DND-41 (cell line): ENCODE measurements at regions not wholly inside any gene's neighbourhood (a gene's known extent, or its start where the extent isn't known, plus 50 kb on each side); places are given as distances from the start of the nearest gene placed in this dataset.

Experiments
- ATAC-seq: fragments of 200-7000 bp; cut with Tn5 transposase; 3 replicates; pipeline ENCODE4 v1.9.1; 2021; ENCODE audit warnings: low read depth; ENCODE audit not compliant: insufficient read depth
- DNase-seq: peaks from one replicate; pipeline ENCODE4 v3.0.0-alpha.2; 2020
- H2AFZ ChIP-seq: 2 replicates; pipeline ENCODE4 v1.6.0; 2012; ENCODE audit warnings: low read depth, low read length
- H3K27ac ChIP-seq: 2 replicates; pipeline ENCODE4 v1.5.1; 2012; ENCODE audit warnings: low read length, inconsistent platforms
- H3K27me3 ChIP-seq: fragments of 200-600 bp; sonication (generic); 2 replicates; pipeline ENCODE4 v1.6.0; 2012; ENCODE audit warnings: low read length, mild to moderate bottlenecking, inconsistent platforms; ENCODE audit not compliant: insufficient read depth, poor library complexity
- H3K36me3 ChIP-seq: 2 replicates; pipeline ENCODE4 v1.5.1; 2012; ENCODE audit warnings: low read length, inconsistent platforms; ENCODE audit not compliant: insufficient read depth
- H3K4me1 ChIP-seq: 2 replicates; pipeline ENCODE4 v1.5.1; 2012; ENCODE audit warnings: mild to moderate bottlenecking, low read length; ENCODE audit not compliant: insufficient read depth
- H3K4me2 ChIP-seq: 2 replicates; pipeline ENCODE4 v1.6.0; 2012; ENCODE audit warnings: mild to moderate bottlenecking, moderate library complexity, low read length, inconsistent platforms; ENCODE audit not compliant: insufficient read depth
- H3K4me3 ChIP-seq, 2 experiments: fragments of 200-600 bp in 1 of 2; shearing (Covaris generic) in 1 of 2; 2 replicates each; pipeline ENCODE4 v1.5.1; 2012 to 2016; ENCODE audit warnings: inconsistent platforms in 2 of 2, low read length in 2 of 2, mild to moderate bottlenecking in 2 of 2, low read depth in 1 of 2, moderate library complexity in 1 of 2
- H3K79me2 ChIP-seq: 2 replicates; pipeline ENCODE4 v1.6.0; 2012; ENCODE audit warnings: low read length, inconsistent platforms; ENCODE audit not compliant: insufficient read depth
- H3K9ac ChIP-seq: 2 replicates; pipeline ENCODE4 v1.6.0; 2012; ENCODE audit warnings: low read depth, mild to moderate bottlenecking, inconsistent platforms, low read length, moderate library complexity
- H3K9me3 ChIP-seq: 2 replicates; pipeline ENCODE4 v1.5.1; 2012; ENCODE audit warnings: low read length, moderate library complexity, mild to moderate bottlenecking, inconsistent platforms; ENCODE audit not compliant: insufficient read depth, severe bottlenecking
- H4K20me1 ChIP-seq: 2 replicates; pipeline ENCODE4 v1.6.0; 2012; ENCODE audit warnings: low read length; ENCODE audit not compliant: insufficient read depth
- CTCF ChIP-seq: IDR thresholded peaks from 2 replicates; pipeline ENCODE4 v1.5.1; 2012; ENCODE audit warnings: borderline replicate concordance, low read length, moderate library complexity, mild to moderate bottlenecking; ENCODE audit not compliant: poor library complexity, severe bottlenecking; ENCODE audit errors: extremely low read depth
- EZH2 ChIP-seq: IDR thresholded peaks from 3 replicates; pipeline ENCODE4 v1.6.1; 2012; ENCODE audit warnings: borderline replicate concordance, low read depth, mild to moderate bottlenecking, moderate library complexity, low read length, inconsistent platforms; ENCODE audit not compliant: severe bottlenecking

DNA sequence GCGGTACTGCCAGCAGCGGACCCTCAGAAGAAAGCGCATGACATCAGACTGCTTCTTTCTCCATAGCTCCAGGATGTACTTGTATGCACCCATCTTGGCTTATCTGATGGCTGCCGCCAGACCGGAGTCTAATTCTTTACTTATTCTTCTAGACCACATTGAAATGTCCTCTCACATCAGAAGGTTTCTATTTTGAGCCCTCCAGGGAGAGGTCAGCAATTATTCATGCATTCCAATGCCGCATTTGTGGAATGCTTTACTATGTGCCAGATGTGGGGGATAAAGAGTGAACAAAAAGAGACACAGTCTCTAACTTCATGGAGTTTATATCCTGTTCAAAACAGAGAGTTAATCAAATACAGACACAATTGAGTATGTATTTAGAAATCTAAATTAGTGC lies 230.1 kb downstream of the MIAT start:
- ATAC-seq = no peak
- no peak overlapping the region for H3K9ac ChIP-seq
- H3K4me3 ChIP-seq = no peak overlapping the region

DNA sequence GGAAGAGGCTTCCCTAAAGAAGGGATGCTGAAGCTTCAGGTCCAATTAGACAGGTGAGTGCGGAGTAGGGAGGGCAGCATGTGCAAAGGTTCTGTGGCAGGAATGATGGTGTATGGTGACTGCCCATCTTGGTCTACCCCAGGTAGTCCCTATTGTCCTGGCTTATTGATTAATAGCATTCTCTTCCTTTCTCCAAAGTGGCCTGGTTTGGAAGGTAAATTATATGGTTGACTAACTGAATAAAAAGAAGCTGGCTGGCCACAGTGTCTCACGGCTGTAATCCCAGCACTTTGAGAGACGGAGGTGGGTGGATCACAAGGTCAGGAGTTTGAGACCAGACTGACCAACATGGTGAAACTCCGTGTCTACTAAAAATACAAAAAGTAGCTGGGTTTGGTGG lies 230.5 kb downstream of the MIAT start:
- Histone ChIP-seq H3K9me3 (no peaks in the 10 kb centered on the region), H3K36me3 (no peaks in the 10 kb centered on the region), H3K9ac (no peak overlapping the region), H3K4me2 (no peak overlapping the region), H3K4me3 (no peak overlapping the region), H3K27ac (no peak overlapping the region), H2AFZ (no peak overlapping the region), H3K4me1 (no peaks in the 10 kb centered on the region), H3K79me2 (no peaks in the 10 kb centered on the region), H3K27me3 (no peaks in the 10 kb centered on the region), H4K20me1 (no peaks in the 10 kb centered on the region)
- no peak for TF ChIP-seq EZH2
- no peak for TF ChIP-seq CTCF
- no peak for ATAC-seq
- no peak for DNase-seq

More for the DNA sequence above, 230.1 kb downstream of the MIAT start:
- no peaks in the 10 kb centered on the region for H3K9me3 ChIP-seq
- no peak overlapping the region for H3K27ac ChIP-seq
- H3K4me2 ChIP-seq = no peak overlapping the region
- H4K20me1 ChIP-seq = no peaks in the 10 kb centered on the region
- no peak for DNase-seq
- H2AFZ ChIP-seq = no peak overlapping the region
- H3K79me2 ChIP-seq = no peaks in the 10 kb centered on the region
- no peak for TF ChIP-seq EZH2
- no peak for TF ChIP-seq CTCF
- H3K27me3 ChIP-seq = no peaks in the 10 kb centered on the region
- H3K36me3 ChIP-seq = no peaks in the 10 kb centered on the region
- H3K4me1 ChIP-seq = no peaks in the 10 kb centered on the region

DNA sequence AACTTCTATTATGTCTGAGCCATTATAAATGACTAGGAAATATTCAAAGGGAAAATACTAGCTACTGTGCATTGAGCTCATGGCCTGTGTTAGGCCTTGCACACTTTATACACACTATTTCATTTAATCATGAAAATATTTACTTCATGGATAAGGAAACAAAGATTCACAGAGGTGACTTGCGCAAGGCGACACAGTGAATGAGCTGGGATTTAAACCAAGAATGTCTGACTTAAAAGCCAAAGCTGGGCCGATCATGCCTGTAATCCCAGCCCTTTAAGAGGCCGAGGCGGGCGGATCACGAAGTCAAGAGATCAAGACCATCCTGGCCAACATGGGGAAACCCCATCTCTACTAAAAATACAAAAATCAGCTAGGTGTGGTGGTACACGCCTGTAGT lies 231.5 kb downstream of the MIAT start:
- TF ChIP-seq CTCF (no peak), EZH2 (no peak)
- Histone ChIP-seq H3K9ac (no peak overlapping the region), H3K4me2 (no peak overlapping the region), H3K9me3 (no peaks in the 10 kb centered on the region), H3K79me2 (no peaks in the 10 kb centered on the region), H4K20me1 (no peaks in the 10 kb centered on the region), H3K27me3 (no peaks in the 10 kb centered on the region), H3K4me1 (no peaks in the 10 kb centered on the region), H3K27ac (no peak overlapping the region), H2AFZ (no peak overlapping the region), H3K36me3 (no peaks in the 10 kb centered on the region), H3K4me3 (no peak overlapping the region)
- no peak for ATAC-seq
- DNase-seq = no peak

DNA sequence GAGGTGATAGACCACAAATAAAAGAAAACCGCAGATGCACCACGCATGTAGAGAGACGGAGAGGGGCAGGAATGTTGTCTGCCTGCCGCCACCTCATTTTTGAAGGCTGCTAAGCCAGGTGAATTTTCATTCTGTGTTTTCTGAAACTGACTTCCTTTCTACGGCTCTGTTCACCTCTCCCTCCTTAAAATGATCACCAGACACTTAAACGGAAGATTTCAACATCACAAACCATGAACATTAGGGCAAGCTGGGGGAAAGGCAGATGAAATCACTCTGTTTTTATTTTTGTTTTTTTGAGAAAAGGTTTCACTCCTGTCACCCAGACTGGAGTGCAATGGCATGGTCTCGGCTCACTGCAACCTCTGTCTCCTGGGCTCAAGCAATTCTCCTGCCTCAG lies 232.4 kb downstream of the MIAT start:
- no peaks in the 10 kb centered on the region for H3K36me3 ChIP-seq
- no peak overlapping the region for H3K4me2 ChIP-seq
- no peaks in the 10 kb centered on the region for H3K27me3 ChIP-seq
- no peaks in the 10 kb centered on the region for H3K9me3 ChIP-seq
- no peaks in the 10 kb centered on the region for H3K4me1 ChIP-seq
- H3K9ac ChIP-seq = no peak overlapping the region
- DNase-seq = no peak
- no peak overlapping the region for H3K4me3 ChIP-seq
- TF ChIP-seq EZH2 (no peak), CTCF (no peak)
- H2AFZ ChIP-seq = no peak overlapping the region
- H4K20me1 ChIP-seq = no peaks in the 10 kb centered on the region
- ATAC-seq = no peak
- H3K27ac ChIP-seq = no peak overlapping the region
- H3K79me2 ChIP-seq = no peaks in the 10 kb centered on the region
